ENCODE measurements at regions not wholly inside any gene's neighbourhood (a gene's known extent, or its start where the extent isn't known, plus 50 kb on each side); places are given as distances from the start of the nearest gene placed in this dataset.

GRCh38 chr16:9555051-9555450 lies 463.6 kb downstream of the HAPSTR1 start:
- TF ChIP-seq CTCF (IDR thresholded peaks at IDR 0.05) (no peak), POLR2AphosphoS5 (IDR thresholded peaks at IDR 0.05; ENCODE audit: low read depth, low read length) (no peak), SIN3A (IDR thresholded peaks at IDR 0.05; ENCODE audit: borderline replicate concordance, insufficient read depth, low read depth, low read length) (no peak)
